ENCODE measurements at regions not wholly inside any gene's neighbourhood (a gene's known extent, or its start where the extent isn't known, plus 50 kb on each side); places are given as distances from the start of the nearest gene placed in this dataset.

DNA sequence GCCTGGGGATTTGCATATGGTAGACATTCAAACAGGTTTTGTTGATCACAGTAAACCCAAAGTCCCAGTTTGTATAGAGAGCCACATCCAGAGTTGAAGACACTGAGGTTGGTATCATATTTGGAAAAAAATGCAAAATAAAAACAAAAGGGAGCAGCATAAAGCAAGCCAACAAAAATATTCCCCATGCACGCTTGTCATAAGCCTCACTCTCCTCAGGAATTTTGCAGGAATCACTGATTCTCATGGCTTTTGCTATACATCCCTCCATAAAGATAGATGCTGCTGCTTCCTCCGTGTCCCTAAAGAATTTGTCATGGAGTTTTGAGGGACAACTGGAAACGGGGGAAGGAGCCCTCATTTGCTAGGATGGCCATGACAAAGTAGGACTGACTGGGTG, 108.8 kb upstream of the TCF4 start:
- no peak overlapping the region for H3K27ac ChIP-seq (ENCODE audit: low read length)
- POLR2A ChIA-PET, result no interaction called here
- ATAC-seq (no peak), DNase-seq (ENCODE audit: low read depth, low spot score) (no peak)
- TF ChIP-seq POLR2AphosphoS5 (IDR thresholded peaks at IDR 0.05; ENCODE audit: low read depth, low read length), result no peak
- TF ChIP-seq SIN3A (IDR thresholded peaks at IDR 0.05; ENCODE audit: borderline replicate concordance, insufficient read depth, low read depth, low read length), result no peak
- TF ChIP-seq CTCF (IDR thresholded peaks at IDR 0.05), result no peak
- H3K4me3 ChIP-seq (ENCODE audit: low read depth in 2 of 2, low read length in 2 of 2), result no peak overlapping the region
- H3K27me3 ChIP-seq (ENCODE audit: control insufficient read depth, insufficient read depth, low read length), result no peaks in the 10 kb centered on the region
- no peaks in the 10 kb centered on the region for H3K36me3 ChIP-seq (ENCODE audit: control insufficient read depth, insufficient read depth, low read length)
- no peaks in the 10 kb centered on the region for H3K4me1 ChIP-seq (ENCODE audit: control insufficient read depth, insufficient read depth, low read length)
- H3K9me3 ChIP-seq (ENCODE audit: control insufficient read depth, insufficient read depth, low read depth, low read length), result no peaks in the 10 kb centered on the region
- in situ Hi-C loops (cut with HindIII; ENCODE audit: low pct_unique_long_range_greater_than_20kb, low sequenced_read_pairs), result no loop called here
- intact Hi-C loops (cut with micrococcal nuclease; ENCODE audit: unreplicated experiment), result no loop called here
- CTCF ChIA-PET, result no interaction called here
- no TSS peak for BruUV-seq (replicated peaks)

- H3K36me3 ChIP-seq (ENCODE audit: control insufficient read depth, insufficient read depth, low read length), result no peaks in the 10 kb centered on the region
- intact Hi-C loops (cut with micrococcal nuclease; ENCODE audit: unreplicated experiment), result no loop called here
- no peaks in the 10 kb centered on the region for H3K27me3 ChIP-seq (ENCODE audit: control insufficient read depth, insufficient read depth, low read length)
- ATAC-seq (no peak), DNase-seq (ENCODE audit: low read depth, low spot score) (no peak)
- H3K4me1 ChIP-seq (ENCODE audit: control insufficient read depth, insufficient read depth, low read length), result no peaks in the 10 kb centered on the region
- no TSS peak for BruUV-seq (replicated peaks)
- no peaks in the 10 kb centered on the region for H3K9me3 ChIP-seq (ENCODE audit: control insufficient read depth, insufficient read depth, low read depth, low read length)
- TF ChIP-seq SIN3A (IDR thresholded peaks at IDR 0.05; ENCODE audit: borderline replicate concordance, insufficient read depth, low read depth, low read length) (no peak), POLR2AphosphoS5 (IDR thresholded peaks at IDR 0.05; ENCODE audit: low read depth, low read length) (no peak), TCF7L2 (IDR thresholded peaks at IDR 0.05; ENCODE audit: low read depth, low read length) (no peak), CTCF (IDR thresholded peaks at IDR 0.05) (no peak)
- TF ChIP-seq, protein P1, sequence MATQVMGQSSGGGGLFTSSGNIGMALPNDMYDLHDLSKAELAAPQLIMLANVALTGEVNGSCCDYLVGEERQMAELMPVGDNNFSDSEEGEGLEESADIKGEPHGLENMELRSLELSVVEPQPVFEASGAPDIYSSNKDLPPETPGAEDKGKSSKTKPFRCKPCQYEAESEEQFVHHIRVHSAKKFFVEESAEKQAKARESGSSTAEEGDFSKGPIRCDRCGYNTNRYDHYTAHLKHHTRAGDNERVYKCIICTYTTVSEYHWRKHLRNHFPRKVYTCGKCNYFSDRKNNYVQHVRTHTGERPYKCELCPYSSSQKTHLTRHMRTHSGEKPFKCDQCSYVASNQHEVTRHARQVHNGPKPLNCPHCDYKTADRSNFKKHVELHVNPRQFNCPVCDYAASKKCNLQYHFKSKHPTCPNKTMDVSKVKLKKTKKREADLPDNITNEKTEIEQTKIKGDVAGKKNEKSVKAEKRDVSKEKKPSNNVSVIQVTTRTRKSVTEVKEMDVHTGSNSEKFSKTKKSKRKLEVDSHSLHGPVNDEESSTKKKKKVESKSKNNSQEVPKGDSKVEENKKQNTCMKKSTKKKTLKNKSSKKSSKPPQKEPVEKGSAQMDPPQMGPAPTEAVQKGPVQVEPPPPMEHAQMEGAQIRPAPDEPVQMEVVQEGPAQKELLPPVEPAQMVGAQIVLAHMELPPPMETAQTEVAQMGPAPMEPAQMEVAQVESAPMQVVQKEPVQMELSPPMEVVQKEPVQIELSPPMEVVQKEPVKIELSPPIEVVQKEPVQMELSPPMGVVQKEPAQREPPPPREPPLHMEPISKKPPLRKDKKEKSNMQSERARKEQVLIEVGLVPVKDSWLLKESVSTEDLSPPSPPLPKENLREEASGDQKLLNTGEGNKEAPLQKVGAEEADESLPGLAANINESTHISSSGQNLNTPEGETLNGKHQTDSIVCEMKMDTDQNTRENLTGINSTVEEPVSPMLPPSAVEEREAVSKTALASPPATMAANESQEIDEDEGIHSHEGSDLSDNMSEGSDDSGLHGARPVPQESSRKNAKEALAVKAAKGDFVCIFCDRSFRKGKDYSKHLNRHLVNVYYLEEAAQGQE (IDR thresholded peaks at IDR 0.05; ENCODE audit: insufficient read depth in 1 of 2, low read depth in 2 of 2, low read length in 1 of 2), result no peak
- in situ Hi-C loops (cut with HindIII; ENCODE audit: low pct_unique_long_range_greater_than_20kb, low sequenced_read_pairs), result no loop called here
- ChIA-PET CTCF (no interaction called here), POLR2A (no interaction called here)
- H3K27ac ChIP-seq (ENCODE audit: low read length), result no peak overlapping the region
- H3K4me3 ChIP-seq (ENCODE audit: low read depth in 2 of 2, low read length in 2 of 2), result no peak overlapping the region
Measured at GRCh38 chr18:55695091-55695490, 107.1 kb upstream of the TCF4 start.

DNA sequence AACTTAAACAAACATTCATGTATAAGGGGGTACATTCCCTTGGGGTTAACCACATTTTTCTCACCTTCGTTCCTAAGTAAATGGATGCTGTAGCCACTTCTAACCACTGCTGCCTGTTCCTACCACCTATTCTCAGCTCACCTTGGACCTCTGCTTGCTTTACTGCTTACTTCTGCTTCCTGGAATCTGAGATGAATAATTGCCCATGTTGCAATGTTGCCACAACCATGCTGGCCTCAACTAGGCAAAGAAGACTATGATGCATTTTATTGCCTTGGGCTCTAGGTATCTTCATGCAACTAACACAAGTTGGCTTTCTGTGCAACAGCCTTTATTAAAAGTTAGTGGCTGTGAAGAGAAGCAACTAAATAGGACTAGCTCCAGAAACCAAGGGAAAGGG, 106.3 kb upstream of the TCF4 start:
- H3K27me3 ChIP-seq (ENCODE audit: control insufficient read depth, insufficient read depth, low read length), result no peaks in the 10 kb centered on the region
- no peaks in the 10 kb centered on the region for H3K4me1 ChIP-seq (ENCODE audit: control insufficient read depth, insufficient read depth, low read length)
- ChIA-PET POLR2A (no interaction called here), CTCF (no interaction called here)
- intact Hi-C loops (cut with micrococcal nuclease; ENCODE audit: unreplicated experiment), result no loop called here
- no peaks in the 10 kb centered on the region for H3K36me3 ChIP-seq (ENCODE audit: control insufficient read depth, insufficient read depth, low read length)
- DNase-seq (ENCODE audit: low read depth, low spot score) (no peak), ATAC-seq (no peak)
- no TSS peak for BruUV-seq (replicated peaks)
- no peaks in the 10 kb centered on the region for H3K9me3 ChIP-seq (ENCODE audit: control insufficient read depth, insufficient read depth, low read depth, low read length)
- TF ChIP-seq TCF7L2 (IDR thresholded peaks at IDR 0.05; ENCODE audit: low read depth, low read length), result no peak
- TF ChIP-seq, protein P1 (IDR thresholded peaks at IDR 0.05; ENCODE audit: insufficient read depth in 1 of 2, low read depth in 2 of 2, low read length in 1 of 2), result no peak
- no peak for TF ChIP-seq CTCF (IDR thresholded peaks at IDR 0.05)
- TF ChIP-seq SIN3A (IDR thresholded peaks at IDR 0.05; ENCODE audit: borderline replicate concordance, insufficient read depth, low read depth, low read length), result no peak
- TF ChIP-seq POLR2AphosphoS5 (IDR thresholded peaks at IDR 0.05; ENCODE audit: low read depth, low read length), result no peak
- no peak overlapping the region for H3K4me3 ChIP-seq (ENCODE audit: low read depth in 2 of 2, low read length in 2 of 2)
- in situ Hi-C loops (cut with HindIII; ENCODE audit: low pct_unique_long_range_greater_than_20kb, low sequenced_read_pairs), result no loop called here
- no peak overlapping the region for H3K27ac ChIP-seq (ENCODE audit: low read length)

Data from Panc1 (cell line).